ENCODE measurements at regions not wholly inside any gene's neighbourhood (a gene's known extent, or its start where the extent isn't known, plus 50 kb on each side); places are given as distances from the start of the nearest gene placed in this dataset.

- TF ChIP-seq CTCF (IDR thresholded peaks at IDR 0.05) (no peak), POLR2A (IDR thresholded peaks at IDR 0.05) (no peak)
Measured at GRCh38 chr2:39573276-39573675, 92.4 kb upstream of the TMEM178A start.

Measured in prostate gland (tissue), 2 donors.